PC-3 (cell line): ENCODE measurements at regions not wholly inside any gene's neighbourhood (a gene's known extent, or its start where the extent isn't known, plus 50 kb on each side); places are given as distances from the start of the nearest gene placed in this dataset.

Experiments used
- CTCF ChIP-seq: fragments of 300-600 bp; sonication (generic); conservative IDR thresholded peaks from 2 replicates; pipeline ENCODE4 v1.5.1; 2017; ENCODE audit warnings: antibody characterized with exemption, low read depth, mild to moderate bottlenecking, low read length
- EZH2 ChIP-seq: fragments of 300-600 bp; sonication (generic); IDR thresholded peaks from one replicate; pipeline ENCODE4 v1.6.1; 2017; ENCODE audit warnings: antibody characterized with exemption, mild to moderate bottlenecking, low read length; ENCODE audit not compliant: unreplicated experiment
- EZH2phosphoT487 ChIP-seq: fragments of 300-600 bp; sonication (generic); IDR thresholded peaks from 2 replicates; pipeline ENCODE4 v1.6.1; 2018; ENCODE audit warnings: mild to moderate bottlenecking, antibody characterized with exemption, low read length, borderline replicate concordance

GRCh38 chr4:114479595-114479994, 119.0 kb upstream of the UGT8 start:
- no peak for TF ChIP-seq CTCF
- no peak for TF ChIP-seq EZH2phosphoT487
- TF ChIP-seq EZH2 = no peak
